Activated T-helper 2 cell treated with anti-CD3 and anti-CD28 coated beads, Interferon-gamma antibody, Interleukin-2, Interleukin-4, amounts not matched to agents 10 μg/mL and 5 μg/mL and 100 μg/mL, durations not matched to agents 14 hours and 24 hours and 36 hours (primary cell): ENCODE measurements at regions not wholly inside any gene's neighbourhood (a gene's known extent, or its start where the extent isn't known, plus 50 kb on each side); places are given as distances from the start of the nearest gene placed in this dataset.

Experiments used
- DNase-seq: peaks from one replicate; pipeline ENCODE4 v3.0.0; 2021; ENCODE audit warnings: low spot score
- H3K27ac Mint-ChIP-seq: one replicate; pipeline ENCODE4 v1.8.0; 2021; ENCODE audit warnings: mixed read lengths
- H3K27me3 Mint-ChIP-seq: one replicate; pipeline ENCODE4 v1.8.0; 2021; ENCODE audit warnings: low read depth, mixed read lengths
- H3K36me3 Mint-ChIP-seq: one replicate; pipeline ENCODE4 v1.8.0; 2021; ENCODE audit warnings: low read depth, mixed read lengths
- H3K4me1 Mint-ChIP-seq: one replicate; pipeline ENCODE4 v1.8.0; 2021; ENCODE audit warnings: low read depth, mixed read lengths
- H3K4me3 Mint-ChIP-seq: one replicate; pipeline ENCODE4 v1.8.0; 2021; ENCODE audit warnings: low read depth, mild to moderate bottlenecking, moderate library complexity, mixed read lengths
- H3K9me3 Mint-ChIP-seq: one replicate; pipeline ENCODE4 v1.8.0; 2021; ENCODE audit warnings: mixed read lengths
- intact Hi-C: fragments of 100-400 bp; cut with micrococcal nuclease; formaldehyde crosslinking; loops from one replicate; pipeline ENCODE4 v1.15.1; 2023

DNA sequence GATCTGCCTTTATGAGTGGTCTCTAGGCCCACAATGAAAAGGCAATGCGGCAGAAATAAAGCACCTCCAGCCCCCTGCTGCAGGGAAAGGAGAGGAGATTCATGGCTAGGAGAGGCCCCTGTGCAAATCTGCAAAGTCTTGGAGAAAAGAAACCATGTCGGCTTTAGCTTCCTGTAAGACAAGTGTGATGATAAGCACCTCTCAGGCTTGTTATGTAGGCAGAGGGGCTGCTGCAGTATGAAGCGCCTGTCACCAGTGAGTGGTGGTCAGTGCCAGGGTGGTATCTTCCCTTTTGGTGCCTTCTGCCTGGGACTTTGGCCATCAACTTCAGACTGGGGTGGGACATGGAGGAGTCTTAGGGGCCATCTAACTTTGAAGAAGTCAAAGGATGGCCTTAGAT is 59.2 kb upstream of the ARHGEF3 start:
- Mint-ChIP-seq H3K9me3 (peaks cover 8% of the 10 kb centered on the region), H3K4me3 (peak overlapping the region; percentile 31), H3K27ac (peak overlapping the region; percentile 77), H3K4me1 (peaks cover 74% of the 10 kb centered on the region), H3K27me3 (no peaks in the 10 kb centered on the region), H3K36me3 (peaks cover 16% of the 10 kb centered on the region)
- intact Hi-C loops, result loop anchor here (5.0 kb wide), 1 partner anchor 104 kb away; no protein-coding TSS in a partner anchor
- DNase-seq, result no peak

DNA sequence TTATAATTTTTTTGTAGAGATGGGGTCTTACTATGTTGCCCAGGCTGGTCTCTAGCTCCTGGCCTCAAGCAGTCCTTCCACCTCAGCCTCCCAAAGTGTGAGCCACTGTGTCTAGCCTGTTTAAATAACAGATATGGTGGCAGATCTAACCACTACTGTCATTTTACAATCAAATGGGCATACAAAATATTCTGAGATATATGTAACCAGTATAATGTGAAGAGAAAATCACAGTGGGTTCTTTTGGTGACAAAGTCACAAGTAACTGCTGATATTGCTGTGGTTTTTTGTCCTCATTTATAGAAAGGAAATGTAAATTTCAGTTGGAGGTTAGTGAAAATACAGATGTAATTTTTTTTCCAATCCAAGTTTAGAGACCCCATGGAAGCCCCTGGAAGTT is 58.6 kb upstream of the ARHGEF3 start:
- H3K4me1 Mint-ChIP-seq, result peaks cover 76% of the 10 kb centered on the region
- intact Hi-C loops, result loop anchor here (5.0 kb wide), 1 partner anchor 103 kb away; no protein-coding TSS in a partner anchor
- no peak for DNase-seq
- peaks cover 18% of the 10 kb centered on the region for H3K36me3 Mint-ChIP-seq
- peak overlapping the region; percentile 31 for H3K4me3 Mint-ChIP-seq
- no peaks in the 10 kb centered on the region for H3K27me3 Mint-ChIP-seq
- peak overlapping the region; percentile 77 for H3K27ac Mint-ChIP-seq
- peaks cover 8% of the 10 kb centered on the region for H3K9me3 Mint-ChIP-seq

GRCh38 chr3:56858331-56858730 is 56.6 kb upstream of the ARHGEF3 start:
- intact Hi-C loops, result no loop called here
- H3K4me3 Mint-ChIP-seq, result peak overlapping the region; percentile 23
- peaks cover 11% of the 10 kb centered on the region for H3K36me3 Mint-ChIP-seq
- H3K27ac Mint-ChIP-seq, result peak overlapping the region; percentile 71
- H3K9me3 Mint-ChIP-seq, result no peaks in the 10 kb centered on the region
- DNase-seq, result no peak
- no peaks in the 10 kb centered on the region for H3K27me3 Mint-ChIP-seq
- peaks cover 65% of the 10 kb centered on the region for H3K4me1 Mint-ChIP-seq

DNA sequence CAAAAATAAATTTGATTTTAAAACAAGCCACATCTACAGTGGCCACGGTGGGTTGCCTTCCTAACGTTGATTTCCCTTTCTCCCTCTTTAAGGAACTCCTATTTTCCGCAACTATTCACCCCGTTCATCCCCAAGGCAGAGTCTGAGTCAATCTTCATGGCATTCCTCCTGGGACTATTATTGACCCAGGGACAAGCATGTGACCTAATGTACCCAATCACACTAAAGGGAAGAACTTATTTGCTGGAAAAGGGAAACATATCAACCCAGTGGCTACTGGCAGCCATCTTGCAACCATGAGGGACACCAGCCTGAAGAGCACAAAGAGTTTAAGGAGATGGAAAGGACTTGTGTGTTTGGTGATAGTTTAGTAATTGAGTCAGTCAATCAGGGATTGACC is 55.4 kb upstream of the ARHGEF3 start:
- no peaks in the 10 kb centered on the region for H3K9me3 Mint-ChIP-seq
- intact Hi-C loops, result loop anchor here (2.0 kb wide), 1 partner anchor 130 kb away; no protein-coding TSS in a partner anchor
- H3K4me3 Mint-ChIP-seq, result no peak overlapping the region
- no peak overlapping the region for H3K27ac Mint-ChIP-seq
- H3K27me3 Mint-ChIP-seq, result no peaks in the 10 kb centered on the region
- H3K36me3 Mint-ChIP-seq, result peaks cover 15% of the 10 kb centered on the region
- DNase-seq, result no peak
- peaks cover 63% of the 10 kb centered on the region for H3K4me1 Mint-ChIP-seq

DNA sequence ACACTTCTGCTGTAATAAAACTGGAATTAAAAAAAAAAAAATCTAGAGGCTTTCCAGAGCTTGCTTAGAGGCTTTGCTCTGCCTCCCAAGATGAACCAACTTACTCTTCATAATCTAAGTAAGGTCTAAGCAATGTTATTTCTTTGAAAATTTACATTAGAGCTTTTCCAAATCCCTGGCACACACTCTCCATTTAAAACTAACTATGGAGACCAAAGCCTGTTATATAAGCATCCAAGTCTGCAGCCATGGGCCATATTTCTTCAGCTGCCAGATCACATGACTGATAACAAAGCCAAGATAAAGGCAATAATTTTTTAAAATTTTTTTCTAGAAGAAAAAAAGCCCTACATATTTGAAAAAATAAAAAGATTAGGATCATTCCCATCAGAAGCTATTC is 55.0 kb upstream of the ARHGEF3 start:
- no peak overlapping the region for H3K4me3 Mint-ChIP-seq
- peaks cover 62% of the 10 kb centered on the region for H3K4me1 Mint-ChIP-seq
- H3K27ac Mint-ChIP-seq, result no peak overlapping the region
- peaks cover 15% of the 10 kb centered on the region for H3K36me3 Mint-ChIP-seq
- DNase-seq, result no peak
- H3K9me3 Mint-ChIP-seq, result no peaks in the 10 kb centered on the region
- intact Hi-C loops, result loop anchor here (2.0 kb wide), 1 partner anchor 130 kb away; no protein-coding TSS in a partner anchor
- H3K27me3 Mint-ChIP-seq, result no peaks in the 10 kb centered on the region

DNA sequence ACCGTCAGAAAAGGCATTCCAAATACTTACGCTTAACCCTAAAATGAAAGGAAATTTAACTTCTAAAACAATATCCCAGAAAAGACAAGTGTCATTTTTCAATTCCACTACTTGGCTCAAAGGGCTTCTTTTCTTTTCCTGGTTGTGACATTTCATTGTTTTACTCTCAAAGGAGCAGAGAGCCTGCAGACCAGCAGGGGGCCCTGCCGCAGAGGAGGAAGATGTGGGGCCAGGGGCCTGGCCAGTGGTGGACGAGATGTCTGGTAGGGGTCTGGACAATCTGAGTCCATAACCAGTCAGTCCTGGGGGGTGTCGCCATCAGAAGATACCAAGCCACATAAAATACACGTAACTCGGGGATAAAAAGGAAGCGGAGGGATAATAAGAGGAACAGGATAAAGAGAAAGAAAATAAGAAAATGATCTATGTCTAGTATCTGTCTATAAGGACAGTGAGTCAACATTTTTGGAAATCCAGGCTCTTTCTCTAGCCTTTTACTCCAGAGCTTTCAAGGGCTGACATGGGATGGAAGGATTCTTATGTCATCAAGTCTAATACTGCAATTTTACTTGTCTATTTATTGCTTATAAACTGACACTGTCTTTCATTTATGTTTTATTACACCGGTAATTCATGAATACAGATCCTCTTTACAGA is 54.2 kb upstream of the ARHGEF3 start:
- Mint-ChIP-seq H3K27ac (peak overlapping the region; percentile 20), H3K9me3 (no peaks in the 10 kb centered on the region), H3K27me3 (no peaks in the 10 kb centered on the region), H3K4me1 (peaks cover 57% of the 10 kb centered on the region), H3K4me3 (no peak overlapping the region), H3K36me3 (peaks cover 19% of the 10 kb centered on the region)
- intact Hi-C loops, result loop anchor here (2.0 kb wide), 1 partner anchor 131 kb away; no protein-coding TSS in a partner anchor
- DNase-seq, result no peak

GRCh38 chr3:56854856-56855611 is 53.3 kb upstream of the ARHGEF3 start:
- Mint-ChIP-seq H3K27me3 (no peaks in the 10 kb centered on the region), H3K36me3 (peaks cover 19% of the 10 kb centered on the region), H3K9me3 (no peaks in the 10 kb centered on the region), H3K27ac (no peak overlapping the region), H3K4me1 (peaks cover 48% of the 10 kb centered on the region), H3K4me3 (no peak overlapping the region)
- intact Hi-C loops, result no loop called here
- no peak for DNase-seq

- no peaks in the 10 kb centered on the region for H3K9me3 Mint-ChIP-seq
- H3K36me3 Mint-ChIP-seq, result peaks cover 16% of the 10 kb centered on the region
- H3K27me3 Mint-ChIP-seq, result no peaks in the 10 kb centered on the region
- H3K4me1 Mint-ChIP-seq, result peaks cover 36% of the 10 kb centered on the region
- no peak overlapping the region for H3K4me3 Mint-ChIP-seq
- intact Hi-C loops, result no loop called here
- no peak for DNase-seq
- H3K27ac Mint-ChIP-seq, result no peak overlapping the region
Observed at GRCh38 chr3:56851966-56852884, 50.5 kb upstream of the ARHGEF3 start.
